DOHH2 (cell line): ENCODE measurements at regions not wholly inside any gene's neighbourhood (a gene's known extent, or its start where the extent isn't known, plus 50 kb on each side); places are given as distances from the start of the nearest gene placed in this dataset.

Source experiments
- H3F3A ChIP-seq: fragments of 200-600 bp; sonication (generic), shearing (Covaris generic); 2 replicates; pipeline ENCODE4 v1.6.0; 2016; ENCODE audit warnings: antibody characterized with exemption, mild to moderate bottlenecking; ENCODE audit not compliant: control insufficient read depth, insufficient read depth
- H3K27ac ChIP-seq: fragments of 200-600 bp; sonication (generic); 2 replicates; pipeline ENCODE4 v1.5.1; 2014; ENCODE audit warnings: low read depth, mild to moderate bottlenecking, low read length, moderate library complexity
- H3K27me3 ChIP-seq: fragments of 200-600 bp; sonication (generic); 2 replicates; pipeline ENCODE4 v1.6.1; 2014; ENCODE audit warnings: mild to moderate bottlenecking, low read length, mixed read lengths; ENCODE audit not compliant: control insufficient read depth
- H3K36me3 ChIP-seq: fragments of 200-600 bp; sonication (generic); 2 replicates; pipeline ENCODE4 v1.6.1; 2014; ENCODE audit warnings: mild to moderate bottlenecking, low read length, moderate library complexity, mixed read lengths; ENCODE audit not compliant: control insufficient read depth
- H3K4me1 ChIP-seq: fragments of 200-600 bp; sonication (generic); 2 replicates; pipeline ENCODE4 v1.6.1; 2014; ENCODE audit warnings: mild to moderate bottlenecking, low read length, mixed read lengths; ENCODE audit not compliant: control insufficient read depth
- H3K4me2 ChIP-seq: fragments of 200-600 bp; sonication (generic); 2 replicates; pipeline ENCODE4 v1.6.0; 2014; ENCODE audit warnings: mild to moderate bottlenecking, low read length, moderate library complexity
- H3K4me3 ChIP-seq: fragments of 200-600 bp; sonication (generic); 2 replicates; pipeline ENCODE4 v1.5.1; 2014; ENCODE audit warnings: mild to moderate bottlenecking, low read length, mixed read lengths
- H3K79me2 ChIP-seq: fragments of 200-600 bp; sonication (generic); 2 replicates; pipeline ENCODE4 v1.6.1; 2014; ENCODE audit warnings: mild to moderate bottlenecking, low read length, mixed read lengths; ENCODE audit not compliant: control insufficient read depth
- H3K9me2 ChIP-seq: fragments of 200-600 bp; sonication (generic); replicated peaks from 2 replicates; pipeline ENCODE4 v1.6.1; 2014; ENCODE audit warnings: mild to moderate bottlenecking, low read length, mixed read lengths; ENCODE audit not compliant: control insufficient read depth
- H3K9me3 ChIP-seq: fragments of 200-600 bp; sonication (generic); 2 replicates; pipeline ENCODE4 v1.6.1; 2014; ENCODE audit warnings: antibody characterized with exemption, low read length, mixed read lengths; ENCODE audit not compliant: control insufficient read depth, insufficient read depth
- H4K20me1 ChIP-seq: fragments of 200-600 bp; sonication (generic); 2 replicates; pipeline ENCODE4 v1.6.0; 2014; ENCODE audit warnings: low read depth, mild to moderate bottlenecking, antibody characterized with exemption, low read length, moderate library complexity; ENCODE audit not compliant: control insufficient read depth, insufficient read depth
- CTCF ChIP-seq: fragments of 200-600 bp; sonication (generic); IDR thresholded peaks from one replicate; pipeline ENCODE4 v1.5.1; 2014; ENCODE audit warnings: antibody characterized with exemption, mild to moderate bottlenecking, low read depth, low read length; ENCODE audit not compliant: poor library complexity, severe bottlenecking
- EZH2phosphoT487 ChIP-seq: fragments of 200-600 bp; sonication (generic); IDR thresholded peaks from 2 replicates; pipeline ENCODE4 v1.6.1; 2017; ENCODE audit warnings: borderline replicate concordance, mild to moderate bottlenecking, antibody characterized with exemption, low read length, moderate library complexity, mixed read lengths

GRCh38 chr10:57338823-57339558 is 928.7 kb downstream of the IPMK start:
- Histone ChIP-seq H3K4me3 (no peak overlapping the region), H3K9me2 (no peaks in the 10 kb centered on the region), H3K36me3 (no peaks in the 10 kb centered on the region), H3K27me3 (no peaks in the 10 kb centered on the region), H3K9me3 (peaks cover 6% of the 10 kb centered on the region), H3K79me2 (no peaks in the 10 kb centered on the region), H3K27ac (no peak overlapping the region), H3K4me1 (no peaks in the 10 kb centered on the region), H4K20me1 (no peaks in the 10 kb centered on the region), H3K4me2 (no peak overlapping the region), H3F3A (no peaks in the 10 kb centered on the region)
- TF ChIP-seq EZH2phosphoT487 (no peak), CTCF (peak; percentile 61)

GRCh38 chr10:57336865-57337264 is 930.8 kb downstream of the IPMK start:
- TF ChIP-seq EZH2phosphoT487 (no peak), CTCF (no peak)
- H3K9me2 ChIP-seq: no peaks in the 10 kb centered on the region

GRCh38 chr10:57336341-57336740 is 931.4 kb downstream of the IPMK start:
- no peaks in the 10 kb centered on the region for H3K4me1 ChIP-seq
- H3K9me3 ChIP-seq: no peaks in the 10 kb centered on the region; the same call in 1 of the 2 replicates
- H3K27ac ChIP-seq: no peak overlapping the region
- no peaks in the 10 kb centered on the region for H3K27me3 ChIP-seq
- H3K4me3 ChIP-seq: no peak overlapping the region
- H3K9me2 ChIP-seq: no peaks in the 10 kb centered on the region
- no peak for TF ChIP-seq CTCF
- no peak for TF ChIP-seq EZH2phosphoT487
- H3K4me2 ChIP-seq: no peak overlapping the region
- H3F3A ChIP-seq: no peaks in the 10 kb centered on the region
- no peaks in the 10 kb centered on the region for H4K20me1 ChIP-seq
- H3K36me3 ChIP-seq: no peaks in the 10 kb centered on the region
- no peaks in the 10 kb centered on the region for H3K79me2 ChIP-seq

More at GRCh38 chr10:57336865-57337264, 930.8 kb downstream of the IPMK start:
- Histone ChIP-seq H3K79me2 (no peaks in the 10 kb centered on the region), H3K27ac (no peak overlapping the region), H3K4me2 (no peak overlapping the region), H3K36me3 (no peaks in the 10 kb centered on the region), H3K4me1 (no peaks in the 10 kb centered on the region), H3F3A (no peaks in the 10 kb centered on the region), H3K27me3 (no peaks in the 10 kb centered on the region), H3K9me3 (no peaks in the 10 kb centered on the region; the same call in 1 of the 2 replicates), H3K4me3 (no peak overlapping the region), H4K20me1 (no peaks in the 10 kb centered on the region)
